ENCODE measurements at regions not wholly inside any gene's neighbourhood (a gene's known extent, or its start where the extent isn't known, plus 50 kb on each side); places are given as distances from the start of the nearest gene placed in this dataset.
"Not testable (repeated sequence)": the region's sequence is repeated elsewhere in the genome, so short reads cannot be mapped to it uniquely, and the experiment has no call there.

DNA sequence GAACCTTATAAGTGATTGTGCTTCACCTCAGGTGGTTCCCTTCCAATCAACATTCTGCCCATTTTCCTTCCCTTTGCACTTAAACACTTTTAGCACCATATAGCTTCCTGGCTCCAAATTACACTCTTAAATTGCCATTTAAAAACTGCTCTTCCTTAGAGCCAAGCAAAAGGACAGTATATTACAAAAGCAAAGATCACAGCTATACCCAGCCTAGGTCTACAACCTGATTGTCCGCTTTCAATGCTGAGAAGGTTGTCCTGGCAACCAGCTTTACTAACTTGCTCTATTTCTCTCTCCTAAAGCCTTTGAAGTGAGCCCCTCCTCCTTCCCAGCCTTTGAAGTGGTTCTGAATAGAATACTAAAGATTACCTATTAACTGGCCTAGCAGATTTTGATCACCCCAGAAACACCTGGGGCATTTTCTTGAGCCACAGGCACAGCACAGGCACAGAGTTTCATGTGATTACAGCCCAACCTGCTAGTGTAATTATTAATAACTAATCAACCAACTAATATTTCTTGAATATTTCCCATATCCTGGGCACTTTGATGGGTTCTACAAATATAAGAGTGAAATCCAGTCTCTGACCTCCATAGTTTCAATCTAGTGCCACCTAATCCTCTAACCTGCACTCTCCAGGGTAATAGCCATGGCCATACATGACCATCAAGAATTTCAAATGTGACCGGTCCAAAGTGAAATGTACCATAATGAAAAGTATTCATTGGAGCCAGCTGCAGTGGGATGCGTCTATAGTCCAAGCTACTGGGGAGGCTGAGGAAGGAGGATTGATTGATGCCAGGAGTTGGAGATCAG lies 63.6 kb upstream of the TRIM24 start:
- DNase-seq (peak in 4 of 6 donors; percentile 18 to 87 (median 65)), ATAC-seq (peak; percentile 97 to 98 (median 98)), FAIRE-seq (no peak)
- Histone ChIP-seq H3K9me3 (no peaks in the 10 kb centered on the region), H3K36me3 (no peaks in the 10 kb centered on the region), H3K4me3 (no peak overlapping the region), H3K4me1 (peaks cover 5 to 10% (median 9%) of the 10 kb centered on the region in 3 donors), H3K27me3 (no peaks in the 10 kb centered on the region), H3K27ac (peak overlapping the region in 3 of 4 donors; percentile 42 to 81 (median 63))
- intact Hi-C loops (cut with DNase I) = no loop called here
- TF ChIP-seq, protein P1, sequence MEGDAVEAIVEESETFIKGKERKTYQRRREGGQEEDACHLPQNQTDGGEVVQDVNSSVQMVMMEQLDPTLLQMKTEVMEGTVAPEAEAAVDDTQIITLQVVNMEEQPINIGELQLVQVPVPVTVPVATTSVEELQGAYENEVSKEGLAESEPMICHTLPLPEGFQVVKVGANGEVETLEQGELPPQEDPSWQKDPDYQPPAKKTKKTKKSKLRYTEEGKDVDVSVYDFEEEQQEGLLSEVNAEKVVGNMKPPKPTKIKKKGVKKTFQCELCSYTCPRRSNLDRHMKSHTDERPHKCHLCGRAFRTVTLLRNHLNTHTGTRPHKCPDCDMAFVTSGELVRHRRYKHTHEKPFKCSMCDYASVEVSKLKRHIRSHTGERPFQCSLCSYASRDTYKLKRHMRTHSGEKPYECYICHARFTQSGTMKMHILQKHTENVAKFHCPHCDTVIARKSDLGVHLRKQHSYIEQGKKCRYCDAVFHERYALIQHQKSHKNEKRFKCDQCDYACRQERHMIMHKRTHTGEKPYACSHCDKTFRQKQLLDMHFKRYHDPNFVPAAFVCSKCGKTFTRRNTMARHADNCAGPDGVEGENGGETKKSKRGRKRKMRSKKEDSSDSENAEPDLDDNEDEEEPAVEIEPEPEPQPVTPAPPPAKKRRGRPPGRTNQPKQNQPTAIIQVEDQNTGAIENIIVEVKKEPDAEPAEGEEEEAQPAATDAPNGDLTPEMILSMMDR (IDR thresholded peaks at IDR 0.05) = no peak
- WGBS, 2 donors = 47 to 55% methylated on average over 3 of the region's 3 CpGs

DNA sequence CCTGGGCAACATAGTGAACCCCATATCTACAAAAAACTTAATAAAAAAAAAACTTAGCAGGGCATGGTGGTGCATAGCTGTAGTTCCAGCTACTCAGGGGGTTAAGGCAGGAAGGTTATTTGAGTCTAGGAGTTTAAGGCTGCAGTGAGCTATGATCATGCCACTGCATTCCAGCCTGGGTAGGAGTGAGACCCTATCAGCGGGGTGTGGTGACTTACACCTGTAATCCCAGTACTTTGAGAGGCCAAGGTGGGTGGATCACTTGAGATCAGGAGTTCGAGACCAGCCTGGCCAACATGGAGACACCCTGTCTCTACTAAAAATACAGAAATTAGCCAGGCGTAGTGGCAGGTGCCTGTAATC lies 63.0 kb upstream of the TRIM24 start:
- 95 to 97% methylated on average over 3 of the region's 3 CpGs for WGBS, 2 donors
- DNase-seq; H3K36me3 ChIP-seq; H3K4me3 ChIP-seq; intact Hi-C loops (cut with DNase I); ATAC-seq; H3K9me3 ChIP-seq; H3K27me3 ChIP-seq; FAIRE-seq: not testable (repeated sequence)
- Histone ChIP-seq H3K4me1 (peaks cover 5 to 10% (median 9%) of the 10 kb centered on the region in 3 donors), H3K27ac (peak overlapping the region in 3 of 4 donors; percentile 42 to 63 (median 50))

DNA sequence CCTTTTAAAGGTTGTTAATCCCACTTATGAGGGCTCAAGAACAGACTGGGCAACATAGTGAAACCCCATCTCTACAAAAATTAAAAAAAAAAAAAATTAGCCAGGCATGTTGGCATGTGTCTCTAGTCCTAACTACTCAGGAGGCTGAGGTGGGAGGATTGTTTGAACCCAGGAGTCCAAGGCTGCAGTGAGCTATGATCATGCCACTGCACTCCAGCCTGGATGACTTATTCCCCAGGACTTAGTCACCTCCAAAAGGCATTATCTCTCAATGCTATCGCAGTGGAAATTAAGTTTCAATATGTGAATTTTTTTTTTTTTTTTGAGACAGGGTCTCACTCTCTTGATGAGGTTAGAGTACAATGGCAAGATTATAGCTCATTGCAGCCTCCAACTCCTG lies 61.2 kb upstream of the TRIM24 start:
- 95 to 100% methylated on average over 1 of the region's 1 CpG for WGBS, 2 donors
- Histone ChIP-seq H3K27me3 (no peaks in the 10 kb centered on the region), H3K36me3 (no peaks in the 10 kb centered on the region), H3K4me3 (no peak overlapping the region), H3K4me1 (peaks cover 5 to 10% (median 9%) of the 10 kb centered on the region in 3 donors), H3K27ac (no peak overlapping the region), H3K9me3 (no peaks in the 10 kb centered on the region)
- intact Hi-C loops (cut with DNase I) = no loop called here
- no peak for DNase-seq
- TF ChIP-seq, protein P1 (IDR thresholded peaks at IDR 0.05) = no peak
- no peak for FAIRE-seq
- no peak for ATAC-seq

DNA sequence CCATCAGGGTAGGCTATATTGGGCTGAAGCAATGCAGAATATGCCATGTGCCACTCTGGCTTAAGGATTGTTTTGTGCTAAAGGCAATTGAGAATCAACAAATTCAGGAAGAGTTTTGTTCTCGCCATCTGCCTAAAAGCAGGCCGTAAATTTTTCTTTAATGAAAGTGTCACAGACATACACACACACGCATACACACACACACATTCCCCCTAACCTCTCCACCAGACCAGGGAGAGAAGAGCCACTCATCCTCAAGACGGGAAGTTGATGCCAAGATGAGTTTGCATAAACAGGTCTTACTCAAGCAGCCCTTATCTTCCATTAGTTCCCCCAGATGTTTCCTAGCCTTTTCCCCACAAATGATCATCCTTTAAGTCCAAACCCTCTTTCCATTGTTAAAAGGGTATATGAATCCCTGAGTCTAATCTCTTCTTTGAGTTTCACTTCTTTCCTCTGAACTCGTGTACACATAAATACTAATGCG lies 59.6 kb upstream of the TRIM24 start:
- Histone ChIP-seq H3K9me3 (no peaks in the 10 kb centered on the region), H3K27me3 (no peaks in the 10 kb centered on the region), H3K36me3 (no peaks in the 10 kb centered on the region), H3K4me1 (peaks cover 5 to 10% (median 8%) of the 10 kb centered on the region in 3 donors), H3K27ac (no peak overlapping the region), H3K4me3 (no peak overlapping the region)
- WGBS, 2 donors = 78 to 84% methylated on average over 6 of the region's 6 CpGs
- TF ChIP-seq, protein P1 (IDR thresholded peaks at IDR 0.05) = no peak
- DNase-seq (no peak), ATAC-seq (no peak), FAIRE-seq (no peak)
- intact Hi-C loops (cut with DNase I) = no loop called here

DNA sequence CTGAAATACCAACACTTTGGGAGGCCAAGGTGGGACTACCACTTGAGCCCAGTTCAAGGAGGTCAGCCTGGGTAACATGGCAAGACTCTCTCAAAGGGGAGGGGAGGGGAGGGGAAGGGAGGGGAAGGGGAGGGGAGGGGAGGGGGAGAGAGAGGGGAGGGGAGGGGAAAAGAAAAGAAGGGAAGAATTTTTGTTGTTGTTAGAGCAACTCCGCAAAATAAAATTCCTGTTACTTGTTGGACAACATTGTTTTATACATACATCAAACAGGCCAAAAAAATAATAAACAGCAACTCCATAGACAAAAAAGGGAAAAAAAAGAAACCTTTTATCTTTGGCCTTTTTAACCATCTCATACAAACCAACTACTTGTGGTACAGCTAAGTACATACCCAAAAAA lies 57.3 kb upstream of the TRIM24 start:
- Histone ChIP-seq H3K9me3 (no peaks in the 10 kb centered on the region), H3K27ac (no peak overlapping the region), H3K4me1 (no peaks in the 10 kb centered on the region), H3K36me3 (no peaks in the 10 kb centered on the region), H3K4me3 (no peak overlapping the region), H3K27me3 (no peaks in the 10 kb centered on the region)
- no peak for FAIRE-seq
- intact Hi-C loops (cut with DNase I) = no loop called here
- DNase-seq = no peak
- TF ChIP-seq, protein P1 (IDR thresholded peaks at IDR 0.05) = no peak
- ATAC-seq = no peak
- 90 to 100% methylated on average over 1 of the region's 1 CpG for WGBS, 2 donors
